Vagina (tissue), 2 donors: ENCODE measurements at regions not wholly inside any gene's neighbourhood (a gene's known extent, or its start where the extent isn't known, plus 50 kb on each side); places are given as distances from the start of the nearest gene placed in this dataset.

Source experiments
- CTCF ChIP-seq, 3 experiments: fragments of 450-650 bp in 2 of 3; fragments of 200-600 bp in 1 of 3; sonication (generic) in 1 of 3; IDR thresholded peaks; one replicate each; pipeline ENCODE4 v1.5.1; 2017 to 2019; ENCODE audit warnings: antibody characterized with exemption in 3 of 3, mild to moderate bottlenecking in 2 of 3, moderate library complexity in 2 of 3
- POLR2A ChIP-seq, 2 donors: fragments of 450-650 bp; IDR thresholded peaks; one replicate each; pipeline ENCODE4 v1.6.1; 2017; ENCODE audit warnings: antibody characterized with exemption in 2 of 2, mild to moderate bottlenecking in 2 of 2, moderate library complexity in 2 of 2

GRCh38 chr2:117674172-117674571, 140.3 kb upstream of the DDX18 start:
- TF ChIP-seq CTCF (IDR thresholded peaks at IDR 0.05) = no peak
- TF ChIP-seq POLR2A (IDR thresholded peaks at IDR 0.05) = no peak
